Progenitor cell of endocrine pancreas (in vitro differentiated cells): ENCODE measurements at regions not wholly inside any gene's neighbourhood (a gene's known extent, or its start where the extent isn't known, plus 50 kb on each side); places are given as distances from the start of the nearest gene placed in this dataset.

Source experiments
- DNase-seq: peaks from one replicate; pipeline ENCODE4 v3.0.0; 2021; ENCODE audit warnings: low spot score; ENCODE audit not compliant: unreplicated experiment
- H3K27ac Mint-ChIP-seq: 2 replicates; pipeline ENCODE4 v1.8.0; 2021; ENCODE audit warnings: mild to moderate bottlenecking, moderate library complexity, mixed read lengths
- H3K27me3 Mint-ChIP-seq: 2 replicates; pipeline ENCODE4 v1.8.0; 2021; ENCODE audit warnings: mixed read lengths
- H3K36me3 Mint-ChIP-seq: 2 replicates; pipeline ENCODE4 v1.8.0; 2022; ENCODE audit warnings: mixed read lengths; ENCODE audit not compliant: insufficient read depth
- H3K4me1 Mint-ChIP-seq: 2 replicates; pipeline ENCODE4 v1.8.0; 2021; ENCODE audit warnings: low read depth, mixed read lengths
- H3K4me3 Mint-ChIP-seq: 2 replicates; pipeline ENCODE4 v1.8.0; 2021; ENCODE audit warnings: low read depth, mild to moderate bottlenecking, moderate library complexity, mixed read lengths
- H3K9me3 Mint-ChIP-seq: 2 replicates; pipeline ENCODE4 v1.8.0; 2021; ENCODE audit warnings: low read depth, mixed read lengths
- TF ChIP-seq, protein P1 (sequence below): fragments of 200-600 bp; sonication (generic); IDR thresholded peaks from one replicate; pipeline ENCODE4 v1.5.0; 2021; ENCODE audit warnings: antibody characterized with exemption, mild to moderate bottlenecking; ENCODE audit not compliant: unreplicated experiment

- Mint-ChIP-seq H3K4me1 (peaks cover 2% of the 10 kb centered on the region), H3K27me3 (peaks cover 4% of the 10 kb centered on the region), H3K4me3 (no peak overlapping the region), H3K36me3 (no peaks in the 10 kb centered on the region), H3K9me3 (no peaks in the 10 kb centered on the region), H3K27ac (no peak overlapping the region)
- DNase-seq: no peak
- TF ChIP-seq, protein P1, sequence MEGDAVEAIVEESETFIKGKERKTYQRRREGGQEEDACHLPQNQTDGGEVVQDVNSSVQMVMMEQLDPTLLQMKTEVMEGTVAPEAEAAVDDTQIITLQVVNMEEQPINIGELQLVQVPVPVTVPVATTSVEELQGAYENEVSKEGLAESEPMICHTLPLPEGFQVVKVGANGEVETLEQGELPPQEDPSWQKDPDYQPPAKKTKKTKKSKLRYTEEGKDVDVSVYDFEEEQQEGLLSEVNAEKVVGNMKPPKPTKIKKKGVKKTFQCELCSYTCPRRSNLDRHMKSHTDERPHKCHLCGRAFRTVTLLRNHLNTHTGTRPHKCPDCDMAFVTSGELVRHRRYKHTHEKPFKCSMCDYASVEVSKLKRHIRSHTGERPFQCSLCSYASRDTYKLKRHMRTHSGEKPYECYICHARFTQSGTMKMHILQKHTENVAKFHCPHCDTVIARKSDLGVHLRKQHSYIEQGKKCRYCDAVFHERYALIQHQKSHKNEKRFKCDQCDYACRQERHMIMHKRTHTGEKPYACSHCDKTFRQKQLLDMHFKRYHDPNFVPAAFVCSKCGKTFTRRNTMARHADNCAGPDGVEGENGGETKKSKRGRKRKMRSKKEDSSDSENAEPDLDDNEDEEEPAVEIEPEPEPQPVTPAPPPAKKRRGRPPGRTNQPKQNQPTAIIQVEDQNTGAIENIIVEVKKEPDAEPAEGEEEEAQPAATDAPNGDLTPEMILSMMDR: no peak
These were observed 556.9 kb downstream of the DNAJB9 start for GRCh38 chr7:109126404-109127050.

GRCh38 chr7:109127145-109127544 lies 557.5 kb downstream of the DNAJB9 start:
- no peak overlapping the region for H3K27ac Mint-ChIP-seq
- TF ChIP-seq, protein P1: no peak
- no peak overlapping the region for H3K4me3 Mint-ChIP-seq
- H3K27me3 Mint-ChIP-seq: peaks cover 4% of the 10 kb centered on the region
- no peaks in the 10 kb centered on the region for H3K36me3 Mint-ChIP-seq
- peaks cover 2% of the 10 kb centered on the region for H3K4me1 Mint-ChIP-seq
- peaks cover 3% of the 10 kb centered on the region for H3K9me3 Mint-ChIP-seq
- no peak for DNase-seq

GRCh38 chr7:109131141-109131540 lies 561.5 kb downstream of the DNAJB9 start:
- TF ChIP-seq, protein P1: no peak
- no peaks in the 10 kb centered on the region for H3K27me3 Mint-ChIP-seq
- H3K36me3 Mint-ChIP-seq: no peaks in the 10 kb centered on the region
- peaks cover 21% of the 10 kb centered on the region for H3K9me3 Mint-ChIP-seq
- no peak overlapping the region for H3K4me3 Mint-ChIP-seq
- H3K4me1 Mint-ChIP-seq: no peaks in the 10 kb centered on the region
- DNase-seq: no peak
- H3K27ac Mint-ChIP-seq: no peak overlapping the region

GRCh38 chr7:109136893-109137292 lies 567.2 kb downstream of the DNAJB9 start:
- TF ChIP-seq, protein P1: no peak
- DNase-seq: no peak
- Mint-ChIP-seq H3K9me3 (peaks cover 38% of the 10 kb centered on the region), H3K27me3 (no peaks in the 10 kb centered on the region), H3K4me1 (no peaks in the 10 kb centered on the region), H3K36me3 (no peaks in the 10 kb centered on the region), H3K27ac (no peak overlapping the region), H3K4me3 (no peak overlapping the region)

- no peaks in the 10 kb centered on the region for H3K36me3 Mint-ChIP-seq
- no peak overlapping the region for H3K27ac Mint-ChIP-seq
- no peak overlapping the region for H3K4me3 Mint-ChIP-seq
- TF ChIP-seq, protein P1: no peak
- peaks cover 10% of the 10 kb centered on the region for H3K4me1 Mint-ChIP-seq
- H3K9me3 Mint-ChIP-seq: peaks cover 4% of the 10 kb centered on the region
- no peak for DNase-seq
- H3K27me3 Mint-ChIP-seq: no peaks in the 10 kb centered on the region
These were observed 585.1 kb downstream of the DNAJB9 start for GRCh38 chr7:109154748-109155147.
